ENCODE measurements at regions not wholly inside any gene's neighbourhood (a gene's known extent, or its start where the extent isn't known, plus 50 kb on each side); places are given as distances from the start of the nearest gene placed in this dataset.

- H3K27ac ChIP-seq, result no peak overlapping the region
- H3K79me2 ChIP-seq (ENCODE audit: low read depth), result no peaks in the 10 kb centered on the region
- H3K4me2 ChIP-seq, result no peak overlapping the region
- no peaks in the 10 kb centered on the region for H3F3A ChIP-seq (ENCODE audit: insufficient read depth, low read depth)
- H3K4me1 ChIP-seq (replicated peaks; ENCODE audit: insufficient read depth), result peaks cover 35% of the 10 kb centered on the region
- CTCF ChIA-PET, result interaction anchor here (0.7 to 5.5 kb wide), 4 partner anchors 300 to 383 kb away, joined by 3 to 44 read pairs (median 12); no protein-coding TSS in a partner anchor
- H3K27me3 ChIP-seq (ENCODE audit: insufficient read depth, low read depth), result no peaks in the 10 kb centered on the region
- H4K20me1 ChIP-seq (ENCODE audit: insufficient read depth), result no peaks in the 10 kb centered on the region
- intact Hi-C loops (cut with micrococcal nuclease; ENCODE audit: unreplicated experiment), result loop anchor here (2.0 to 10.0 kb wide), 2 partner anchors 635 to 829 kb away; no protein-coding TSS in a partner anchor
- TF ChIP-seq CTCF (conservative IDR thresholded peaks at IDR 0.05) (no peak), EZH2 (IDR thresholded peaks at IDR 0.05; ENCODE audit: low read depth) (no peak)
- H3K4me3 ChIP-seq, result no peak overlapping the region
- no peak overlapping the region for H2AFZ ChIP-seq
- POLR2A ChIA-PET (ENCODE audit: unreplicated experiment), result interaction anchor here (0.8 kb wide), 1 partner anchor 295 kb away, joined by 11 read pairs; no protein-coding TSS in a partner anchor
- no peaks in the 10 kb centered on the region for H3K36me3 ChIP-seq (ENCODE audit: low read depth)
- H3K9me3 ChIP-seq (ENCODE audit: insufficient read depth, low read depth), result no peaks in the 10 kb centered on the region
- no peaks in the 10 kb centered on the region for H3K9me2 ChIP-seq (ENCODE audit: insufficient read depth)
- no peak for DNase-seq
- BruUV-seq (replicated peaks), result no TSS peak
Measured at GRCh38 chr5:148735301-148735835, 81.0 kb upstream of the HTR4 start.

GRCh38 chr5:148739023-148739422 is 84.7 kb upstream of the HTR4 start:
- intact Hi-C loops (cut with micrococcal nuclease; ENCODE audit: unreplicated experiment), result loop anchor here (10.0 kb wide), 1 partner anchor 826 kb away; no protein-coding TSS in a partner anchor
- DNase-seq, result no peak
- Histone ChIP-seq H3K27me3 (ENCODE audit: insufficient read depth, low read depth) (no peaks in the 10 kb centered on the region), H3F3A (ENCODE audit: insufficient read depth, low read depth) (no peaks in the 10 kb centered on the region), H3K27ac (no peak overlapping the region), H3K4me3 (no peak overlapping the region), H3K9me3 (ENCODE audit: insufficient read depth, low read depth) (no peaks in the 10 kb centered on the region), H3K36me3 (ENCODE audit: low read depth) (no peaks in the 10 kb centered on the region), H3K4me1 (replicated peaks; ENCODE audit: insufficient read depth) (peaks cover 27% of the 10 kb centered on the region), H3K4me2 (no peak overlapping the region), H3K9me2 (ENCODE audit: insufficient read depth) (no peaks in the 10 kb centered on the region), H4K20me1 (ENCODE audit: insufficient read depth) (no peaks in the 10 kb centered on the region), H2AFZ (no peak overlapping the region), H3K79me2 (ENCODE audit: low read depth) (no peaks in the 10 kb centered on the region)
- POLR2A ChIA-PET (ENCODE audit: unreplicated experiment), result interaction anchor here (0.6 kb wide), 1 partner anchor 8 kb away, joined by 3 read pairs; no protein-coding TSS in a partner anchor
- no TSS peak for BruUV-seq (replicated peaks)
- TF ChIP-seq CTCF (conservative IDR thresholded peaks at IDR 0.05) (no peak), EZH2 (IDR thresholded peaks at IDR 0.05; ENCODE audit: low read depth) (no peak)
- CTCF ChIA-PET, result interaction anchor here (0.7 to 3.1 kb wide), 5 partner anchors 50 to 376 kb away, joined by 3 to 23 read pairs (median 3); partner anchors contain the start of gene ADRB2

- peaks cover 23% of the 10 kb centered on the region for H3K4me1 ChIP-seq (replicated peaks; ENCODE audit: insufficient read depth)
- H3K4me2 ChIP-seq, result no peak overlapping the region
- no peaks in the 10 kb centered on the region for H3K36me3 ChIP-seq (ENCODE audit: low read depth)
- H3K27me3 ChIP-seq (ENCODE audit: insufficient read depth, low read depth), result no peaks in the 10 kb centered on the region
- intact Hi-C loops (cut with micrococcal nuclease; ENCODE audit: unreplicated experiment), result loop anchor here (10.0 kb wide), 1 partner anchor 825 kb away; no protein-coding TSS in a partner anchor
- BruUV-seq (replicated peaks), result no TSS peak
- DNase-seq, result no peak
- CTCF ChIA-PET, result interaction anchor here (0.9 to 3.1 kb wide), 4 partner anchors 49 to 375 kb away, joined by 3 to 23 read pairs (median 3); partner anchors contain the start of gene ADRB2
- no peaks in the 10 kb centered on the region for H3F3A ChIP-seq (ENCODE audit: insufficient read depth, low read depth)
- POLR2A ChIA-PET (ENCODE audit: unreplicated experiment), result no interaction called here
- no peak for TF ChIP-seq CTCF (conservative IDR thresholded peaks at IDR 0.05)
- TF ChIP-seq EZH2 (IDR thresholded peaks at IDR 0.05; ENCODE audit: low read depth), result no peak
- no peaks in the 10 kb centered on the region for H3K79me2 ChIP-seq (ENCODE audit: low read depth)
- H4K20me1 ChIP-seq (ENCODE audit: insufficient read depth), result no peaks in the 10 kb centered on the region
- H3K9me3 ChIP-seq (ENCODE audit: insufficient read depth, low read depth), result no peaks in the 10 kb centered on the region
- no peak overlapping the region for H2AFZ ChIP-seq
- H3K27ac ChIP-seq, result no peak overlapping the region
- H3K9me2 ChIP-seq (ENCODE audit: insufficient read depth), result no peaks in the 10 kb centered on the region
- H3K4me3 ChIP-seq, result no peak overlapping the region
Measured at GRCh38 chr5:148739524-148739923, 85.2 kb upstream of the HTR4 start.
